ENCODE measurements at regions not wholly inside any gene's neighbourhood (a gene's known extent, or its start where the extent isn't known, plus 50 kb on each side); places are given as distances from the start of the nearest gene placed in this dataset.

- TF ChIP-seq CTCF (IDR thresholded peaks at IDR 0.05) = no peak
- no peak for TF ChIP-seq ZFX (IDR thresholded peaks at IDR 0.05; ENCODE audit: borderline replicate concordance)
Observed at GRCh38 chr2:77813599-77813998, 291.4 kb upstream of the LRRTM4 start.
